Stomach (tissue), 8 donors: ENCODE measurements at regions not wholly inside any gene's neighbourhood (a gene's known extent, or its start where the extent isn't known, plus 50 kb on each side); places are given as distances from the start of the nearest gene placed in this dataset.

Experiments used
- DNase-seq, 2 donors: peaks; one replicate each; pipeline versions ENCODE4 v3.0.0 to v3.0.0-alpha.2; 2013 to 2019
- H3K27ac ChIP-seq, 5 donors: fragments of 200-600 bp in 4 of 5; sonication (generic) in 4 of 5; one replicate each; pipeline ENCODE4 v1.5.1; 2013 to 2019; ENCODE audit warnings: mild to moderate bottlenecking in 1 of 5, moderate library complexity in 1 of 5
- H3K27me3 ChIP-seq, 3 donors: fragments of 200-600 bp; sonication (generic); one replicate each; pipeline ENCODE4 v1.5.1; 2017 to 2019; ENCODE audit warnings: mixed run types in 1 of 3
- H3K36me3 ChIP-seq, 4 donors: fragments of 200-600 bp; sonication (generic); 1 replicate in 3 of 4; 2 replicates in 1 of 4; pipeline ENCODE4 v1.5.1; 2016 to 2019
- H3K4me1 ChIP-seq, 4 donors: fragments of 200-600 bp; sonication (generic); one replicate each; pipeline ENCODE4 v1.5.1; 2016 to 2019
- H3K4me3 ChIP-seq, 4 donors: fragments of 200-600 bp; sonication (generic) in 3 of 4; one replicate each; pipeline ENCODE4 v1.5.1; 2016 to 2019; ENCODE audit warnings: mild to moderate bottlenecking in 1 of 4
- H3K9me3 ChIP-seq, 4 donors: fragments of 200-600 bp; sonication (generic); one replicate each; pipeline ENCODE4 v1.5.1; 2016 to 2019
- EP300 ChIP-seq: sonication (generic); formaldehyde crosslinking; IDR thresholded peaks from one replicate; pipeline ENCODE4 v1.6.1; 2017; ENCODE audit warnings: antibody characterized with exemption
- POLR2A ChIP-seq, 4 donors: fragments of 450-650 bp; IDR thresholded peaks; one replicate each; pipeline ENCODE4 v1.6.1; 2016; ENCODE audit warnings: antibody characterized with exemption in 4 of 4, control low read depth in 2 of 4, mild to moderate bottlenecking in 1 of 4, moderate library complexity in 1 of 4
- POLR2AphosphoS5 ChIP-seq, 3 donors: sonication (generic); formaldehyde crosslinking; IDR thresholded peaks; one replicate each; pipeline ENCODE4 v1.6.1; 2016; ENCODE audit warnings: antibody characterized with exemption in 3 of 3
- WGBS, 5 donors: extraction: QIAGEN DNeasy Blood & Tissue Kit in 3 of 5; methylation state at CpG; one replicate each; pipeline versions ENCODE4 v1.1.5 to v1.1.7; 2013 to 2018; 5-methylcytosine and 5-hydroxymethylcytosine counted together
- intact Hi-C: fragments of 100-400 bp; cut with DNase I; formaldehyde crosslinking; loops from one replicate; pipeline ENCODE4 v1.15.1; 2023; ENCODE audit warnings: low total_unique reads
- TF ChIP-seq, protein P1 (sequence below), 7 experiments: fragments of 450-650 bp in 4 of 7; fragments of 200-600 bp in 3 of 7; sonication (generic) in 3 of 7; IDR thresholded peaks; one replicate each; pipeline ENCODE4 v1.5.1; 2016 to 2019; ENCODE audit warnings: antibody characterized with exemption in 7 of 7, control low read depth in 2 of 7, mild to moderate bottlenecking in 1 of 7
- donor health status: healthy with polysubstance abuse.
- donor health status: Bipolar disorder and iron deficiency.
- donor health status: healthy.

GRCh38 chr6:169324656-169325459 is 71.2 kb upstream of the THBS2 start:
- intact Hi-C loops: no loop called here
- no peak for TF ChIP-seq EP300
- TF ChIP-seq, protein P1, sequence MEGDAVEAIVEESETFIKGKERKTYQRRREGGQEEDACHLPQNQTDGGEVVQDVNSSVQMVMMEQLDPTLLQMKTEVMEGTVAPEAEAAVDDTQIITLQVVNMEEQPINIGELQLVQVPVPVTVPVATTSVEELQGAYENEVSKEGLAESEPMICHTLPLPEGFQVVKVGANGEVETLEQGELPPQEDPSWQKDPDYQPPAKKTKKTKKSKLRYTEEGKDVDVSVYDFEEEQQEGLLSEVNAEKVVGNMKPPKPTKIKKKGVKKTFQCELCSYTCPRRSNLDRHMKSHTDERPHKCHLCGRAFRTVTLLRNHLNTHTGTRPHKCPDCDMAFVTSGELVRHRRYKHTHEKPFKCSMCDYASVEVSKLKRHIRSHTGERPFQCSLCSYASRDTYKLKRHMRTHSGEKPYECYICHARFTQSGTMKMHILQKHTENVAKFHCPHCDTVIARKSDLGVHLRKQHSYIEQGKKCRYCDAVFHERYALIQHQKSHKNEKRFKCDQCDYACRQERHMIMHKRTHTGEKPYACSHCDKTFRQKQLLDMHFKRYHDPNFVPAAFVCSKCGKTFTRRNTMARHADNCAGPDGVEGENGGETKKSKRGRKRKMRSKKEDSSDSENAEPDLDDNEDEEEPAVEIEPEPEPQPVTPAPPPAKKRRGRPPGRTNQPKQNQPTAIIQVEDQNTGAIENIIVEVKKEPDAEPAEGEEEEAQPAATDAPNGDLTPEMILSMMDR (IDR thresholded peaks at IDR 0.05): no peak
- TF ChIP-seq POLR2A (IDR thresholded peaks at IDR 0.05): no peak
- TF ChIP-seq POLR2AphosphoS5 (IDR thresholded peaks at IDR 0.05): no peak
- DNase-seq: no peak
- H3K36me3 ChIP-seq: no peaks in the 10 kb centered on the region
- H3K4me1 ChIP-seq: no peaks in the 10 kb centered on the region
- H3K27ac ChIP-seq: no peak overlapping the region
- no peaks in the 10 kb centered on the region for H3K9me3 ChIP-seq
- no peaks in the 10 kb centered on the region for H3K27me3 ChIP-seq
- no peak overlapping the region for H3K4me3 ChIP-seq
- 85 to 92% (median 90%) methylated on average over 10 of the region's 10 CpGs for WGBS, 5 donors

DNA sequence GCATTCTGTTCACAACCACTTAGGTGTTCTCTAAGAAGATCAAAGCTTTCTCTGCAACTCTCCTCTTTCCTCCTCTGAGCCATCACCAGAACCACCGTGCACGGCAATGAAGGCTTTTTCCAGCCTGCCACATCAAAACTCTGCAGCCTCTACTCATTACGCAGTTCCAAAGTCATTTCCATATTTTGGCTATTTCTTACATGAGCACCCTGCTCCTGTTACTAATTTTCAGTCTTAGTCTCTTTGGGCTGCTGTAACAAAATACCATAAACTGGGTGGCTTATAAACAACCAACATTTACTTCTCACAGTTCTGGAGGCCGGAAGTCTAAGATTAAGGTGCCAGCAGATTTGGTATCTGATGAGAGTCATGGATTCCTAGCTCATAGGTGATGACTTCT is 70.4 kb upstream of the THBS2 start:
- no peaks in the 10 kb centered on the region for H3K27me3 ChIP-seq
- H3K4me1 ChIP-seq: no peaks in the 10 kb centered on the region
- no peak overlapping the region for H3K27ac ChIP-seq
- H3K9me3 ChIP-seq: no peaks in the 10 kb centered on the region
- H3K36me3 ChIP-seq: no peaks in the 10 kb centered on the region
- no peak for DNase-seq
- whole genome bisulfite sequencing, 5 donors: 89 to 95% (median 92%) methylated on average over 4 of the region's 4 CpGs
- intact Hi-C loops: no loop called here
- no peak for TF ChIP-seq POLR2AphosphoS5 (IDR thresholded peaks at IDR 0.05)
- no peak for TF ChIP-seq EP300
- TF ChIP-seq, protein P1 (IDR thresholded peaks at IDR 0.05): no peak
- TF ChIP-seq POLR2A (IDR thresholded peaks at IDR 0.05): no peak
- H3K4me3 ChIP-seq: no peak overlapping the region

DNA sequence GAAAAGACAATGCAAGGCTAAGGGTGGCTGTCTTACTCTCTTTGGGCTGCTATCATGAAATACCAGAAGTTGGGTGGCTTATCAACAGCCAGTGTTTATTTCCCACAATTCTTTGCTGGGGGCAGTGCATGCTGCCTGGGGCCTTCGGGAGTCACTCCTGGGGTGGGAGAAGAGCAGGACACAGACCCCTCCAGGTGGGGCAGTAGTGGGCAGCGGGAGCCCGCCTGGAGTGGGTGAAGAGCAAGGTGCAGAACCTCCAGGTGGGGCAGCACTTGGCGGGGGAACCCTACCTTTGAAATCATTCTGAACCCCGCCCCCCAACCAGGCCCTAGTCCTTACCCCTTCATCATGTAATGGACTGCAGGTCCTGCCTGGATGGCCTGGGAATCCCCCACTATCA is 69.6 kb upstream of the THBS2 start:
- TF ChIP-seq, protein P1 (IDR thresholded peaks at IDR 0.05): no peak
- no peak for TF ChIP-seq POLR2AphosphoS5 (IDR thresholded peaks at IDR 0.05)
- TF ChIP-seq POLR2A (IDR thresholded peaks at IDR 0.05): no peak
- TF ChIP-seq EP300: no peak
- H3K9me3 ChIP-seq: no peaks in the 10 kb centered on the region
- no peaks in the 10 kb centered on the region for H3K36me3 ChIP-seq
- intact Hi-C loops: no loop called here
- no peak for DNase-seq
- H3K4me3 ChIP-seq: no peak overlapping the region
- H3K27ac ChIP-seq: no peak overlapping the region
- no peaks in the 10 kb centered on the region for H3K4me1 ChIP-seq
- WGBS, 5 donors: 71 to 94% (median 93%) methylated on average over 5 of the region's 5 CpGs
- no peaks in the 10 kb centered on the region for H3K27me3 ChIP-seq

DNA sequence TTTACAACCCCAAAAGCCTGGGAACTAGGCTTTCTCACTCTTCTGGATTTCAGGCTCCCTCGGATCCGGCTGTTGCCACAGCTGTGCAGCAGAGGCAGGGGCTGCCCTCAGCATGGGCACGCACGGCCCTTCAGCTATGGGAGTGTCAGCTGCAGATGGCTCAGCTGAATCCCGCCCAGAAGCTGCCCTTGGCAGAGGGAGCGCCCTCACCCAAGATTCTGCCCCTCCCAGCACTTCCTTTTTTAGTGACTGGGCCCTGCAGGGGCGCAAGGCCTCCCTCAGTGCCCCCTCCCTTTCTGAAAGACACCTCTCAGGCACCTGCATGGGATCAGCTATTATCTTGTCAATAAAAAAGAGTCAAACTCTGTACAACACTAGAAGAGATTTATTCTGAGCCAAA is 67.9 kb upstream of the THBS2 start:
- Histone ChIP-seq H3K27me3 (no peaks in the 10 kb centered on the region), H3K4me1 (no peaks in the 10 kb centered on the region), H3K9me3 (no peaks in the 10 kb centered on the region), H3K4me3 (no peak overlapping the region), H3K27ac (no peak overlapping the region), H3K36me3 (no peaks in the 10 kb centered on the region)
- intact Hi-C loops: no loop called here
- TF ChIP-seq POLR2AphosphoS5 (IDR thresholded peaks at IDR 0.05): no peak
- TF ChIP-seq, protein P1 (IDR thresholded peaks at IDR 0.05): no peak
- TF ChIP-seq EP300: no peak
- no peak for TF ChIP-seq POLR2A (IDR thresholded peaks at IDR 0.05)
- DNase-seq: no peak
- 73 to 93% (median 82%) methylated on average over 7 of the region's 7 CpGs for WGBS, 5 donors
